SK-N-SH (cell line): ENCODE measurements at regions not wholly inside any gene's neighbourhood (a gene's known extent, or its start where the extent isn't known, plus 50 kb on each side); places are given as distances from the start of the nearest gene placed in this dataset.

Experiments
- CTCF ChIA-PET: fragments of 300-600, 350-600 bp; formaldehyde crosslinking; extraction: SDS; loops from one replicate; lab custom pipeline; 2021; lab: Yijun Ruan, JAX
- POLR2A ChIA-PET: fragments of 350-600 bp; sonication (Branson Sonifier 250); formaldehyde crosslinking; extraction: SDS; loops from one replicate; lab custom pipeline; 2020; ENCODE audit warnings: antibody characterized with exemption, inconsistent platforms; lab: Yijun Ruan, JAX
- DNase-seq: peaks from one replicate; pipeline ENCODE4 v3.0.0; 2012
- H2AFZ ChIP-seq: fragments of 200-600 bp; sonication (generic); 2 replicates; pipeline ENCODE4 v1.8.1; 2016; ENCODE audit warnings: antibody characterized with exemption, mild to moderate bottlenecking, low read depth
- H3F3A ChIP-seq: fragments of 200-600 bp; sonication (generic); replicated peaks from 2 replicates; pipeline ENCODE3; 2016; ENCODE audit warnings: antibody characterized with exemption, mild to moderate bottlenecking; ENCODE audit not compliant: insufficient read depth
- H3K27ac ChIP-seq, 2 experiments: fragments of 200-500 bp in 1 of 2; fragments of 200-600 bp in 1 of 2; sonication (Bioruptor generic) in 1 of 2; sonication (generic), shearing (Covaris generic) in 1 of 2; 2 replicates each; pipeline versions ENCODE4 v1.5.1 to v1.6.1; 2014 to 2016; ENCODE audit warnings: low read depth in 2 of 2, inconsistent platforms in 1 of 2, low read length in 1 of 2, mild to moderate bottlenecking in 1 of 2, mixed read lengths in 1 of 2
- H3K27me3 ChIP-seq: fragments of 200-600 bp; sonication (generic), shearing (Covaris generic); 2 replicates; pipeline ENCODE4 v1.6.1; 2016; ENCODE audit warnings: mixed run types; ENCODE audit not compliant: insufficient read depth
- H3K36me3 ChIP-seq, 2 experiments: fragments of 200-500 bp in 1 of 2; fragments of 200-600 bp in 1 of 2; sonication (Bioruptor generic) in 1 of 2; sonication (generic) in 1 of 2; replicated peaks in 1 of 2; 2 replicates each; pipeline versions ENCODE3 to v1.5.1; 2014 to 2016; ENCODE audit warnings: low read length in 1 of 2, mild to moderate bottlenecking in 1 of 2; ENCODE audit not compliant: insufficient read depth in 2 of 2, control insufficient read depth in 1 of 2
- H3K4me1 ChIP-seq, 2 experiments: fragments of 200-500 bp in 1 of 2; fragments of 200-600 bp in 1 of 2; sonication (Bioruptor generic) in 1 of 2; sonication (generic), shearing (Covaris generic) in 1 of 2; 2 replicates each; pipeline versions ENCODE4 v1.5.1 to v1.6.1; 2014 to 2016; ENCODE audit warnings: low read depth in 1 of 2, low read length in 1 of 2, mixed run types in 1 of 2; ENCODE audit not compliant: insufficient read depth in 2 of 2, control insufficient read depth in 1 of 2
- H3K4me2 ChIP-seq: fragments of 200-600 bp; sonication (generic), shearing (Covaris generic); 2 replicates; pipeline ENCODE4 v1.6.1; 2017; ENCODE audit warnings: mixed run types
- H3K4me3 ChIP-seq, 2 experiments: fragments of 200-500 bp in 1 of 2; fragments of 200-600 bp in 1 of 2; sonication (Bioruptor generic) in 1 of 2; sonication (generic), shearing (Covaris generic) in 1 of 2; 2 replicates each; pipeline versions ENCODE4 v1.5.1 to v1.8.1; 2014 to 2016; ENCODE audit warnings: low read depth in 2 of 2, inconsistent platforms in 1 of 2, low read length in 1 of 2, mild to moderate bottlenecking in 1 of 2, mixed read lengths in 1 of 2, moderate library complexity in 1 of 2
- H3K79me2 ChIP-seq: fragments of 200-600 bp; sonication (generic); 2 replicates; pipeline ENCODE4 v1.8.1; 2017; ENCODE audit warnings: mild to moderate bottlenecking; ENCODE audit not compliant: insufficient read depth
- H3K9ac ChIP-seq: fragments of 200-600 bp; sonication (generic); 2 replicates; pipeline ENCODE4 v1.6.1; 2017; ENCODE audit warnings: mixed run types
- H3K9me2 ChIP-seq: fragments of 200-600 bp; sonication (generic); 2 replicates; pipeline ENCODE4 v1.6.1; 2017; ENCODE audit warnings: mixed run types
- H3K9me3 ChIP-seq: fragments of 200-600 bp; sonication (generic); 2 replicates; pipeline ENCODE4 v1.6.1; 2017; ENCODE audit warnings: mixed run types, mild to moderate bottlenecking, moderate library complexity
- H4K20me1 ChIP-seq: fragments of 200-600 bp; sonication (generic); 2 replicates; pipeline ENCODE4 v1.6.1; 2017; ENCODE audit warnings: mild to moderate bottlenecking, mixed run types; ENCODE audit not compliant: insufficient read depth
- FOSL2 ChIP-seq: IDR thresholded peaks from 2 replicates; pipeline ENCODE4 v1.4.0; 2012; ENCODE audit warnings: low read depth, mild to moderate bottlenecking, moderate library complexity, borderline replicate concordance
- GABPA ChIP-seq: IDR thresholded peaks from 2 replicates; pipeline ENCODE4 v1.4.0; 2012; ENCODE audit warnings: low read depth, mild to moderate bottlenecking
- IRF3 ChIP-seq: fragments of 150-350 bp; IDR thresholded peaks from 2 replicates; pipeline ENCODE4 v1.6.1; 2016; ENCODE audit warnings: mild to moderate bottlenecking, low read depth, low read length
- MAX ChIP-seq: IDR thresholded peaks from 2 replicates; pipeline ENCODE4 v1.4.0; 2012; ENCODE audit warnings: low read depth
- MXI1 ChIP-seq: IDR thresholded peaks from 2 replicates; pipeline ENCODE4 v1.6.1; 2012; ENCODE audit warnings: mild to moderate bottlenecking, low read depth, low read length, improper control_type of control experiment
- NFIC ChIP-seq: IDR thresholded peaks from 2 replicates; pipeline ENCODE4 v1.4.0; 2012; ENCODE audit warnings: borderline replicate concordance
- NRF1 ChIP-seq: IDR thresholded peaks from 2 replicates; pipeline ENCODE4 v1.6.1; 2012; ENCODE audit warnings: low read depth, mild to moderate bottlenecking, low read length
- PBX3 ChIP-seq: IDR thresholded peaks from 2 replicates; pipeline ENCODE4; 2012
- POLR2AphosphoS5 ChIP-seq: IDR thresholded peaks from 2 replicates; pipeline ENCODE4 v1.6.1; 2012; ENCODE audit warnings: low read depth, low read length
- RAD21 ChIP-seq: IDR thresholded peaks from 2 replicates; pipeline ENCODE4 v1.6.1; 2012; ENCODE audit warnings: mild to moderate bottlenecking, low read length
- RCOR1 ChIP-seq: fragments of 150-350 bp; IDR thresholded peaks from 2 replicates; pipeline ENCODE4 v1.6.1; 2017; ENCODE audit warnings: antibody characterized with exemption, low read length
- SIN3A ChIP-seq: IDR thresholded peaks from 2 replicates; pipeline ENCODE4 v1.6.1; 2012; ENCODE audit warnings: low read depth, mild to moderate bottlenecking, low read length, moderate library complexity, borderline replicate concordance
- SMC3 ChIP-seq: IDR thresholded peaks from 2 replicates; pipeline ENCODE4 v1.6.1; 2012; ENCODE audit warnings: low read depth, low read length, improper control_type of control experiment
- TEAD4 ChIP-seq: IDR thresholded peaks from 2 replicates; pipeline ENCODE4 v1.4.0; 2012; ENCODE audit warnings: mild to moderate bottlenecking, borderline replicate concordance; ENCODE audit not compliant: insufficient read depth
- YY1 ChIP-seq: IDR thresholded peaks from 2 replicates; pipeline ENCODE4 v1.4.0; 2012; ENCODE audit warnings: low read depth, mild to moderate bottlenecking
- WGBS: methylation state at CpG from one replicate; pipeline ENCODE4 v1.1.6; 2017; ENCODE audit warnings: low lambda C conversion rate; 5-methylcytosine and 5-hydroxymethylcytosine counted together
- TF ChIP-seq, protein P1 (sequence below): fragments of 200-600 bp; sonication (generic); IDR thresholded peaks from 2 replicates; pipeline ENCODE4 v1.6.1; 2017; ENCODE audit warnings: antibody characterized with exemption, mild to moderate bottlenecking, moderate library complexity

GRCh38 chr2:211089127-211089526 lies 532.7 kb downstream of the CPS1 start:
- H4K20me1 ChIP-seq = no peaks in the 10 kb centered on the region
- no peak for DNase-seq
- 45% methylated on average over 3 of the region's 3 CpGs for WGBS
- H3K9me2 ChIP-seq = no peaks in the 10 kb centered on the region
- no peaks in the 10 kb centered on the region for H3K36me3 ChIP-seq
- no peak overlapping the region for H3K4me2 ChIP-seq
- no peaks in the 10 kb centered on the region for H3F3A ChIP-seq
- H3K9me3 ChIP-seq = no peaks in the 10 kb centered on the region
- POLR2A ChIA-PET = no interaction called here
- H3K27me3 ChIP-seq = no peaks in the 10 kb centered on the region
- H3K79me2 ChIP-seq = no peaks in the 10 kb centered on the region
- H2AFZ ChIP-seq = peak overlapping the region; percentile 29; the same call in 1 of the 2 replicates
- no peak overlapping the region for H3K9ac ChIP-seq
- H3K4me1 ChIP-seq = no peaks in the 10 kb centered on the region; a peak in 1 of 4 replicates
- CTCF ChIA-PET = interaction anchor here (0.7 to 2.0 kb wide), 3 partner anchors 35 to 68 kb away, joined by 3 to 7 read pairs (median 3); no protein-coding TSS in a partner anchor
- no peak overlapping the region for H3K4me3 ChIP-seq
- TF ChIP-seq TEAD4 (no peak), YY1 (no peak)
- no peak overlapping the region for H3K27ac ChIP-seq

DNA sequence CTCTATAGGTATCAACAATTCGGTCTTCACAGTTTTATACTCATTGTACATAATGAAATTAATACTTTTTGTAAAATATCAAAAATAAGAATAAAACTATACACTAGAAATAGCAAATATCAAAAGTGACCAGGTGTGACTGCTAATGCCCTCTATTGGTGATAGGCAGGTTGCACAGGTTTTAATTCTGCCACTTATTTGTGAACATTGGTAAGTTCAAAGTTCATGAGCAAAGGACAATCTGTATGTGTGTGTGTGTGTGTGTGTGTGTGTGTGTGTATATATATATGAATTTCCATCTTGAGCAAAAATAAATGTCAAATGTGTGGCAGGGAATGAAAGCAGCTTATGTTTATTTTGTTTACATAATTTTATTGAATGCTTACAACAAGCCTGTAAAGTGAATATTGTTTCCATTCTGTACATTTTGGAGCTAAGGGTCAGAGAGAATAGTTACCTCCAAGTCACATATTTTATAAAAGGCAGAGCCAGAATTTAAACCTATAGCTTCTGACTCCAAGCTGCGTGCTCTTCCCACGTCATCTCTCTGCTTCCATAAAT lies 537.4 kb downstream of the CPS1 start:
- no peaks in the 10 kb centered on the region for H4K20me1 ChIP-seq
- H3K4me3 ChIP-seq = no peak overlapping the region
- TF ChIP-seq, protein P1, sequence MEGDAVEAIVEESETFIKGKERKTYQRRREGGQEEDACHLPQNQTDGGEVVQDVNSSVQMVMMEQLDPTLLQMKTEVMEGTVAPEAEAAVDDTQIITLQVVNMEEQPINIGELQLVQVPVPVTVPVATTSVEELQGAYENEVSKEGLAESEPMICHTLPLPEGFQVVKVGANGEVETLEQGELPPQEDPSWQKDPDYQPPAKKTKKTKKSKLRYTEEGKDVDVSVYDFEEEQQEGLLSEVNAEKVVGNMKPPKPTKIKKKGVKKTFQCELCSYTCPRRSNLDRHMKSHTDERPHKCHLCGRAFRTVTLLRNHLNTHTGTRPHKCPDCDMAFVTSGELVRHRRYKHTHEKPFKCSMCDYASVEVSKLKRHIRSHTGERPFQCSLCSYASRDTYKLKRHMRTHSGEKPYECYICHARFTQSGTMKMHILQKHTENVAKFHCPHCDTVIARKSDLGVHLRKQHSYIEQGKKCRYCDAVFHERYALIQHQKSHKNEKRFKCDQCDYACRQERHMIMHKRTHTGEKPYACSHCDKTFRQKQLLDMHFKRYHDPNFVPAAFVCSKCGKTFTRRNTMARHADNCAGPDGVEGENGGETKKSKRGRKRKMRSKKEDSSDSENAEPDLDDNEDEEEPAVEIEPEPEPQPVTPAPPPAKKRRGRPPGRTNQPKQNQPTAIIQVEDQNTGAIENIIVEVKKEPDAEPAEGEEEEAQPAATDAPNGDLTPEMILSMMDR = peak; percentile 51
- peak; percentile 19; the same call in 1 of the 2 replicates for TF ChIP-seq SMC3
- no peak for TF ChIP-seq SIN3A
- no peak for TF ChIP-seq NRF1
- TF ChIP-seq RAD21 = peak; percentile 54
- CTCF ChIA-PET = interaction anchor here (0.7 to 2.2 kb wide), 15 partner anchors 10 to 476 kb away, joined by 3 to 10 read pairs (median 4); no protein-coding TSS in a partner anchor
- peak; percentile 3 for DNase-seq
- H3K79me2 ChIP-seq = no peaks in the 10 kb centered on the region
- no peaks in the 10 kb centered on the region for H3K36me3 ChIP-seq
- H3F3A ChIP-seq = no peaks in the 10 kb centered on the region
- H3K9me3 ChIP-seq = no peaks in the 10 kb centered on the region
- no peaks in the 10 kb centered on the region for H3K9me2 ChIP-seq
- H3K27me3 ChIP-seq = no peaks in the 10 kb centered on the region
- no peak overlapping the region for H3K27ac ChIP-seq
- H3K9ac ChIP-seq = no peak overlapping the region
- H3K4me2 ChIP-seq = no peak overlapping the region
- whole genome bisulfite sequencing = 55% methylated on average over 3 of the region's 3 CpGs
- no peak overlapping the region for H2AFZ ChIP-seq
- POLR2A ChIA-PET = no interaction called here
- H3K4me1 ChIP-seq = no peaks in the 10 kb centered on the region

- CTCF ChIA-PET = interaction anchor here (1.0 kb wide), 1 partner anchor 10 kb away, joined by 4 read pairs; no protein-coding TSS in a partner anchor
- Histone ChIP-seq H3K27ac (no peak overlapping the region), H3F3A (no peaks in the 10 kb centered on the region), H3K9me3 (no peaks in the 10 kb centered on the region), H4K20me1 (no peaks in the 10 kb centered on the region), H3K9ac (no peak overlapping the region), H3K4me1 (no peaks in the 10 kb centered on the region), H3K36me3 (no peaks in the 10 kb centered on the region), H3K9me2 (no peaks in the 10 kb centered on the region), H3K79me2 (no peaks in the 10 kb centered on the region), H3K4me2 (no peak overlapping the region), H3K4me3 (no peak overlapping the region), H3K27me3 (no peaks in the 10 kb centered on the region), H2AFZ (no peak overlapping the region)
- POLR2A ChIA-PET = no interaction called here
- DNase-seq = no peak
- WGBS = 52% methylated on average over 4 of the region's 4 CpGs
- TF ChIP-seq, protein P1 = no peak
- TF ChIP-seq MXI1 (no peak), MAX (no peak), NFIC (no peak), RAD21 (no peak), SIN3A (no peak), FOSL2 (no peak), IRF3 (no peak), RCOR1 (no peak), GABPA (no peak), PBX3 (no peak), POLR2AphosphoS5 (no peak)
Measured at GRCh38 chr2:211103989-211104388, 547.6 kb downstream of the CPS1 start.
